Rectal smooth muscle tissue (tissue), 1 donor: ENCODE measurements at regions not wholly inside any gene's neighbourhood (a gene's known extent, or its start where the extent isn't known, plus 50 kb on each side); places are given as distances from the start of the nearest gene placed in this dataset.

ENCODE experiments used
- H3K27ac ChIP-seq: one replicate; pipeline ENCODE4 v1.7.0; 2013; ENCODE audit warnings: low read depth, low read length, inconsistent platforms
- H3K27me3 ChIP-seq: one replicate; pipeline ENCODE4 v1.7.0; 2013; ENCODE audit warnings: low read length; ENCODE audit not compliant: control insufficient read depth, insufficient read depth
- H3K36me3 ChIP-seq: one replicate; pipeline ENCODE4 v1.7.0; 2013; ENCODE audit warnings: low read length; ENCODE audit not compliant: control insufficient read depth, insufficient read depth
- H3K4me1 ChIP-seq: one replicate; pipeline ENCODE4 v1.7.0; 2013; ENCODE audit warnings: low read length; ENCODE audit not compliant: control insufficient read depth, insufficient read depth
- H3K4me3 ChIP-seq: one replicate; pipeline ENCODE4 v1.7.0; 2013; ENCODE audit warnings: low read length
- H3K9ac ChIP-seq: one replicate; pipeline ENCODE4 v1.7.0; 2013; ENCODE audit warnings: low read length

- no peak overlapping the region for H3K27ac ChIP-seq
- H3K27me3 ChIP-seq: no peaks in the 10 kb centered on the region
- H3K4me3 ChIP-seq: no peak overlapping the region
- no peak overlapping the region for H3K9ac ChIP-seq
- peaks cover 5% of the 10 kb centered on the region for H3K4me1 ChIP-seq
- no peaks in the 10 kb centered on the region for H3K36me3 ChIP-seq
These were observed 717.3 kb downstream of the OTOL1 start for GRCh38 chr3:162213956-162214355.

GRCh38 chr3:162217647-162218046 lies 721.0 kb downstream of the OTOL1 start:
- no peaks in the 10 kb centered on the region for H3K36me3 ChIP-seq
- H3K27me3 ChIP-seq: no peaks in the 10 kb centered on the region
- H3K4me3 ChIP-seq: no peak overlapping the region
- H3K4me1 ChIP-seq: peaks cover 5% of the 10 kb centered on the region
- no peak overlapping the region for H3K27ac ChIP-seq
- H3K9ac ChIP-seq: no peak overlapping the region

GRCh38 chr3:162218479-162218878 lies 721.9 kb downstream of the OTOL1 start:
- no peak overlapping the region for H3K27ac ChIP-seq
- no peak overlapping the region for H3K4me3 ChIP-seq
- H3K27me3 ChIP-seq: no peaks in the 10 kb centered on the region
- H3K9ac ChIP-seq: no peak overlapping the region
- H3K36me3 ChIP-seq: no peaks in the 10 kb centered on the region
- H3K4me1 ChIP-seq: peaks cover 5% of the 10 kb centered on the region

- H3K36me3 ChIP-seq: no peaks in the 10 kb centered on the region
- no peak overlapping the region for H3K4me3 ChIP-seq
- H3K27ac ChIP-seq: no peak overlapping the region
- H3K27me3 ChIP-seq: no peaks in the 10 kb centered on the region
- no peaks in the 10 kb centered on the region for H3K4me1 ChIP-seq
- H3K9ac ChIP-seq: no peak overlapping the region
These were observed 728.1 kb downstream of the OTOL1 start for GRCh38 chr3:162224746-162225145.

- H3K4me1 ChIP-seq: peaks cover 3% of the 10 kb centered on the region
These were observed 740.3 kb downstream of the OTOL1 start for GRCh38 chr3:162236949-162237348.

GRCh38 chr3:162250782-162251181 lies 754.2 kb downstream of the OTOL1 start:
- Histone ChIP-seq H3K27ac (no peak overlapping the region), H3K36me3 (no peaks in the 10 kb centered on the region)

More at GRCh38 chr3:162236949-162237348, 740.3 kb downstream of the OTOL1 start:
- H3K4me3 ChIP-seq: no peak overlapping the region
- no peaks in the 10 kb centered on the region for H3K27me3 ChIP-seq
- no peak overlapping the region for H3K9ac ChIP-seq
- H3K27ac ChIP-seq: no peak overlapping the region
- no peaks in the 10 kb centered on the region for H3K36me3 ChIP-seq

GRCh38 chr3:162262129-162262528 lies 765.5 kb downstream of the OTOL1 start:
- no peaks in the 10 kb centered on the region for H3K4me1 ChIP-seq
- H3K27me3 ChIP-seq: no peaks in the 10 kb centered on the region
- no peak overlapping the region for H3K27ac ChIP-seq
- no peak overlapping the region for H3K4me3 ChIP-seq
- H3K36me3 ChIP-seq: no peaks in the 10 kb centered on the region
- no peak overlapping the region for H3K9ac ChIP-seq

More at GRCh38 chr3:162250782-162251181, 754.2 kb downstream of the OTOL1 start:
- Histone ChIP-seq H3K9ac (no peak overlapping the region), H3K4me1 (no peaks in the 10 kb centered on the region), H3K27me3 (no peaks in the 10 kb centered on the region), H3K4me3 (no peak overlapping the region)

GRCh38 chr3:162263596-162263995 lies 767.0 kb downstream of the OTOL1 start:
- Histone ChIP-seq H3K4me1 (no peaks in the 10 kb centered on the region), H3K9ac (no peak overlapping the region), H3K27ac (no peak overlapping the region), H3K4me3 (no peak overlapping the region), H3K36me3 (no peaks in the 10 kb centered on the region), H3K27me3 (no peaks in the 10 kb centered on the region)

- Histone ChIP-seq H3K9ac (no peak overlapping the region), H3K27ac (no peak overlapping the region), H3K4me1 (no peaks in the 10 kb centered on the region), H3K27me3 (no peaks in the 10 kb centered on the region), H3K36me3 (no peaks in the 10 kb centered on the region), H3K4me3 (no peak overlapping the region)
These were observed 773.2 kb downstream of the OTOL1 start for GRCh38 chr3:162269636-162270458.

- Histone ChIP-seq H3K36me3 (no peaks in the 10 kb centered on the region), H3K27me3 (no peaks in the 10 kb centered on the region), H3K4me1 (no peaks in the 10 kb centered on the region), H3K27ac (no peak overlapping the region), H3K9ac (no peak overlapping the region), H3K4me3 (no peak overlapping the region)
These were observed 777.5 kb downstream of the OTOL1 start for GRCh38 chr3:162274070-162274469.

- no peak overlapping the region for H3K27ac ChIP-seq
- no peaks in the 10 kb centered on the region for H3K4me1 ChIP-seq
- H3K9ac ChIP-seq: no peak overlapping the region
- no peak overlapping the region for H3K4me3 ChIP-seq
- H3K36me3 ChIP-seq: no peaks in the 10 kb centered on the region
- H3K27me3 ChIP-seq: no peaks in the 10 kb centered on the region
These were observed 782.2 kb downstream of the OTOL1 start for GRCh38 chr3:162278834-162279233.

GRCh38 chr3:162285259-162285658 lies 788.7 kb downstream of the OTOL1 start:
- Histone ChIP-seq H3K4me1 (no peaks in the 10 kb centered on the region), H3K27me3 (no peaks in the 10 kb centered on the region), H3K4me3 (no peak overlapping the region), H3K27ac (no peak overlapping the region), H3K9ac (no peak overlapping the region), H3K36me3 (no peaks in the 10 kb centered on the region)

GRCh38 chr3:162287600-162287999 lies 791.0 kb downstream of the OTOL1 start:
- no peak overlapping the region for H3K9ac ChIP-seq
- H3K4me1 ChIP-seq: no peaks in the 10 kb centered on the region
- no peak overlapping the region for H3K27ac ChIP-seq
- no peak overlapping the region for H3K4me3 ChIP-seq
- H3K36me3 ChIP-seq: no peaks in the 10 kb centered on the region
- H3K27me3 ChIP-seq: no peaks in the 10 kb centered on the region
